ENCODE measurements at regions not wholly inside any gene's neighbourhood (a gene's known extent, or its start where the extent isn't known, plus 50 kb on each side); places are given as distances from the start of the nearest gene placed in this dataset.

GRCh38 chr4:133802359-133803140 is 399.0 kb downstream of the PABPC4L start:
- TF ChIP-seq REST (IDR thresholded peaks at IDR 0.05; ENCODE audit: insufficient read depth in 1 of 2, low read depth in 2 of 2, low read length in 1 of 2) (no peak), CTCF (IDR thresholded peaks at IDR 0.05) (no peak), POLR2AphosphoS5 (IDR thresholded peaks at IDR 0.05; ENCODE audit: low read depth, low read length) (no peak)

Data from Panc1 (cell line).